HEK293 (cell line): ENCODE measurements at regions not wholly inside any gene's neighbourhood (a gene's known extent, or its start where the extent isn't known, plus 50 kb on each side); places are given as distances from the start of the nearest gene placed in this dataset.

Source experiments
- CTCF ChIA-PET: fragments of 350-600 bp; formaldehyde crosslinking; extraction: SDS; loops from one replicate; lab custom pipeline; 2021; ENCODE audit warnings: antibody characterized with exemption; lab: Yijun Ruan, JAX
- POLR2A ChIA-PET: fragments of 300-600 bp; formaldehyde crosslinking; extraction: SDS; loops from one replicate; lab custom pipeline; 2020; ENCODE audit warnings: antibody characterized with exemption, inconsistent platforms; lab: Yijun Ruan, JAX
- H3K27ac ChIP-seq: fragments of 200-500 bp; sonication (Bioruptor generic); 2 replicates; pipeline ENCODE4 v1.5.1; 2014; ENCODE audit warnings: low read depth, low read length, control low read depth, inconsistent platforms; ENCODE audit errors: extremely low read depth
- H3K36me3 ChIP-seq, 2 experiments: fragments of 200-500 bp in 1 of 2; sonication (Bioruptor generic) in 1 of 2; 1 replicate in 1 of 2; 2 replicates in 1 of 2; pipeline ENCODE4 v1.5.1; 2014 to 2017; ENCODE audit warnings: inconsistent platforms in 2 of 2, low read length in 2 of 2; ENCODE audit not compliant: control insufficient read depth in 2 of 2, insufficient read depth in 1 of 2
- H3K4me1 ChIP-seq: fragments of 200-500 bp; sonication (Bioruptor generic); 2 replicates; pipeline ENCODE4 v1.5.1; 2014; ENCODE audit warnings: mild to moderate bottlenecking, low read length, inconsistent platforms; ENCODE audit not compliant: control insufficient read depth, insufficient read depth
- H3K4me3 ChIP-seq: 2 replicates; pipeline ENCODE4 v1.5.1; 2011; ENCODE audit warnings: low read depth, mild to moderate bottlenecking, control low read depth, low read length, moderate library complexity
- H3K9me3 ChIP-seq: fragments of 200-500 bp; sonication (Bioruptor generic); 2 replicates; pipeline ENCODE4 v1.5.1; 2014; ENCODE audit warnings: low read depth, low read length, inconsistent platforms; ENCODE audit not compliant: control insufficient read depth, insufficient read depth
- ELK4 ChIP-seq: IDR thresholded peaks from 2 replicates; pipeline ENCODE4 v1.6.1; 2011; ENCODE audit warnings: mild to moderate bottlenecking, low read depth, low read length, borderline replicate concordance
- IKZF3 ChIP-seq: fragments of 450-650 bp; IDR thresholded peaks from 2 replicates; pipeline ENCODE4 v1.5.0; 2018; ENCODE audit warnings: missing biosample characterization, mild to moderate bottlenecking, missing genetic modification characterization, moderate library complexity
- MYNN ChIP-seq: fragments of 450-650 bp; formaldehyde crosslinking; IDR thresholded peaks from 2 replicates; pipeline ENCODE4 v1.5.1; 2016; ENCODE audit warnings: missing biosample characterization, missing genetic modification characterization, borderline replicate concordance
- PBX3 ChIP-seq: sonication (generic); formaldehyde crosslinking; IDR thresholded peaks from 2 replicates; pipeline ENCODE4 v1.8.1; 2022; ENCODE audit warnings: mild to moderate bottlenecking, moderate library complexity, missing genetic modification reagents
- PRDM6 ChIP-seq: fragments of 450-650 bp; formaldehyde crosslinking; IDR thresholded peaks from 2 replicates; pipeline ENCODE4 v1.5.1; 2017; ENCODE audit warnings: missing biosample characterization, missing genetic modification characterization
- SP7 ChIP-seq: fragments of 450-650 bp; formaldehyde crosslinking; IDR thresholded peaks from 2 replicates; pipeline ENCODE4 v1.5.1; 2016; ENCODE audit warnings: missing biosample characterization, missing genetic modification characterization
- ZBTB1 ChIP-seq: fragments of 450-650 bp; formaldehyde crosslinking; IDR thresholded peaks from 2 replicates; pipeline ENCODE4 v1.5.1; 2016; ENCODE audit warnings: missing biosample characterization, missing genetic modification characterization
- ZNF10 ChIP-seq: fragments of 450-650 bp; formaldehyde crosslinking; IDR thresholded peaks from 2 replicates; pipeline ENCODE4 v1.5.1; 2017; ENCODE audit warnings: missing biosample characterization, missing genetic modification characterization
- ZNF23 ChIP-seq: fragments of 450-650 bp; formaldehyde crosslinking; IDR thresholded peaks from 2 replicates; pipeline ENCODE4 v1.5.1; 2016; ENCODE audit warnings: missing biosample characterization, missing genetic modification characterization, borderline replicate concordance
- ZNF354C ChIP-seq: fragments of 450-650 bp; formaldehyde crosslinking; IDR thresholded peaks from 2 replicates; pipeline ENCODE4 v1.5.1; 2016; ENCODE audit warnings: missing biosample characterization, missing genetic modification characterization, low read depth, borderline replicate concordance
- ZNF513 ChIP-seq: fragments of 450-650 bp; IDR thresholded peaks from 2 replicates; pipeline ENCODE4 v1.5.1; 2018; ENCODE audit warnings: missing biosample characterization, missing genetic modification characterization
- ZNF518A ChIP-seq: fragments of 450-650 bp; formaldehyde crosslinking; conservative IDR thresholded peaks from 2 replicates; pipeline ENCODE4 v1.5.1; 2016; ENCODE audit warnings: low read depth, missing biosample characterization, missing genetic modification characterization
- ZNF521 ChIP-seq: fragments of 450-650 bp; formaldehyde crosslinking; IDR thresholded peaks from 2 replicates; pipeline ENCODE4 v1.5.1; 2017; ENCODE audit warnings: missing biosample characterization, mild to moderate bottlenecking, missing genetic modification characterization
- ZNF610 ChIP-seq: fragments of 450-650 bp; formaldehyde crosslinking; IDR thresholded peaks from 2 replicates; pipeline ENCODE4 v1.5.1; 2016; ENCODE audit warnings: missing biosample characterization, missing genetic modification characterization, borderline replicate concordance
- ZNF621 ChIP-seq: fragments of 450-650 bp; formaldehyde crosslinking; IDR thresholded peaks from 2 replicates; pipeline ENCODE4 v1.5.1; 2017; ENCODE audit warnings: missing biosample characterization, missing genetic modification characterization
- ZNF629 ChIP-seq: fragments of 450-650 bp; formaldehyde crosslinking; IDR thresholded peaks from 2 replicates; pipeline ENCODE4 v1.5.1; 2017; ENCODE audit warnings: missing biosample characterization, missing genetic modification characterization
- ZNF660 ChIP-seq: fragments of 450-650 bp; IDR thresholded peaks from 2 replicates; pipeline ENCODE4 v1.5.1; 2018; ENCODE audit warnings: missing biosample characterization, mild to moderate bottlenecking, missing genetic modification characterization
- ZNF768 ChIP-seq: fragments of 450-650 bp; formaldehyde crosslinking; IDR thresholded peaks from 2 replicates; pipeline ENCODE4 v1.5.1; 2018; ENCODE audit warnings: missing biosample characterization, mild to moderate bottlenecking, missing genetic modification characterization
- ZNF792 ChIP-seq: fragments of 450-650 bp; formaldehyde crosslinking; IDR thresholded peaks from 2 replicates; pipeline ENCODE4 v1.5.1; 2016; ENCODE audit warnings: missing biosample characterization, missing genetic modification characterization
- ZNF830 ChIP-seq: fragments of 450-650 bp; IDR thresholded peaks from 2 replicates; pipeline ENCODE4 v1.5.0; 2018; ENCODE audit warnings: missing biosample characterization, missing genetic modification characterization, low read depth, mild to moderate bottlenecking, moderate library complexity
- ZXDB ChIP-seq: fragments of 450-650 bp; formaldehyde crosslinking; IDR thresholded peaks from 2 replicates; pipeline ENCODE4 v1.5.1; 2016; ENCODE audit warnings: missing biosample characterization, missing genetic modification characterization
- TF ChIP-seq, protein P1 (sequence below): fragments of 450-650 bp; formaldehyde crosslinking; IDR thresholded peaks from 2 replicates; pipeline ENCODE4 v1.5.1; 2016; ENCODE audit warnings: missing biosample characterization, missing genetic modification characterization
- TF ChIP-seq, protein P2 (sequence below): fragments of 450-650 bp; formaldehyde crosslinking; IDR thresholded peaks from 2 replicates; pipeline ENCODE4 v1.5.1; 2016; ENCODE audit warnings: missing biosample characterization, missing genetic modification characterization, borderline replicate concordance

- CTCF ChIA-PET = interaction anchor here (0.6 kb wide), 1 partner anchor 13 kb away, joined by 3 read pairs; no protein-coding TSS in a partner anchor
- Histone ChIP-seq H3K4me3 (no peak overlapping the region), H3K36me3 (no peaks in the 10 kb centered on the region), H3K9me3 (no peaks in the 10 kb centered on the region), H3K4me1 (no peaks in the 10 kb centered on the region), H3K27ac (no peak overlapping the region)
- POLR2A ChIA-PET = no interaction called here
- TF ChIP-seq PBX3 (CRISPR knock-in tag) (no peak), ZNF660 (0 out of 2 replicates have a peak, but pooled peaks have one; percentile 17), PRDM6 (tag by site-specific recombination) (no peak), MYNN (tag by site-specific recombination) (no peak), ZNF518A (no peak), ZBTB1 (no peak), ZNF621 (tag by site-specific recombination) (no peak), SP7 (no peak), ZNF629 (no peak), ZNF354C (no peak), ZNF830 (tag by site-specific recombination) (no peak), ELK4 (no peak), ZNF521 (no peak), ZNF10 (tag by site-specific recombination) (no peak), ZNF513 (tag by site-specific recombination) (no peak), ZXDB (tag by site-specific recombination) (no peak), ZNF768 (tag by site-specific recombination) (no peak), ZNF23 (tag by site-specific recombination) (no peak), ZNF792 (no peak), IKZF3 (tag by site-specific recombination) (no peak), ZNF610 (tag by site-specific recombination) (no peak)
- TF ChIP-seq, protein P1, sequence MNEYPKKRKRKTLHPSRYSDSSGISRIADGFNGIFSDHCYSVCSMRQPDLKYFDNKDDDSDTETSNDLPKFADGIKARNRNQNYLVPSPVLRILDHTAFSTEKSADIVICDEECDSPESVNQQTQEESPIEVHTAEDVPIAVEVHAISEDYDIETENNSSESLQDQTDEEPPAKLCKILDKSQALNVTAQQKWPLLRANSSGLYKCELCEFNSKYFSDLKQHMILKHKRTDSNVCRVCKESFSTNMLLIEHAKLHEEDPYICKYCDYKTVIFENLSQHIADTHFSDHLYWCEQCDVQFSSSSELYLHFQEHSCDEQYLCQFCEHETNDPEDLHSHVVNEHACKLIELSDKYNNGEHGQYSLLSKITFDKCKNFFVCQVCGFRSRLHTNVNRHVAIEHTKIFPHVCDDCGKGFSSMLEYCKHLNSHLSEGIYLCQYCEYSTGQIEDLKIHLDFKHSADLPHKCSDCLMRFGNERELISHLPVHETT (tag by site-specific recombination) = no peak
- TF ChIP-seq, protein P2, sequence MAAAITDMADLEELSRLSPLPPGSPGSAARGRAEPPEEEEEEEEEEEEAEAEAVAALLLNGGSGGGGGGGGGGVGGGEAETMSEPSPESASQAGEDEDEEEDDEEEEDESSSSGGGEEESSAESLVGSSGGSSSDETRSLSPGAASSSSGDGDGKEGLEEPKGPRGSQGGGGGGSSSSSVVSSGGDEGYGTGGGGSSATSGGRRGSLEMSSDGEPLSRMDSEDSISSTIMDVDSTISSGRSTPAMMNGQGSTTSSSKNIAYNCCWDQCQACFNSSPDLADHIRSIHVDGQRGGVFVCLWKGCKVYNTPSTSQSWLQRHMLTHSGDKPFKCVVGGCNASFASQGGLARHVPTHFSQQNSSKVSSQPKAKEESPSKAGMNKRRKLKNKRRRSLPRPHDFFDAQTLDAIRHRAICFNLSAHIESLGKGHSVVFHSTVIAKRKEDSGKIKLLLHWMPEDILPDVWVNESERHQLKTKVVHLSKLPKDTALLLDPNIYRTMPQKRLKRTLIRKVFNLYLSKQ (tag by site-specific recombination) = no peak
These were observed 202.2 kb downstream of the ENGASE start for GRCh38 chr17:79276821-79277220.
